GM21423 (cell line): ENCODE measurements at regions not wholly inside any gene's neighbourhood (a gene's known extent, or its start where the extent isn't known, plus 50 kb on each side); places are given as distances from the start of the nearest gene placed in this dataset.
"Not testable (repeated sequence)": the region's sequence is repeated elsewhere in the genome, so short reads cannot be mapped to it uniquely, and the experiment has no call there.

Experiments
- ATAC-seq: cut with Tn5 transposase; IDR thresholded peaks from one replicate; pipeline ENCODE4 v1.9.1; 2021; ENCODE audit warnings: mild to moderate bottlenecking, moderate library complexity; ENCODE audit not compliant: unreplicated experiment

DNA sequence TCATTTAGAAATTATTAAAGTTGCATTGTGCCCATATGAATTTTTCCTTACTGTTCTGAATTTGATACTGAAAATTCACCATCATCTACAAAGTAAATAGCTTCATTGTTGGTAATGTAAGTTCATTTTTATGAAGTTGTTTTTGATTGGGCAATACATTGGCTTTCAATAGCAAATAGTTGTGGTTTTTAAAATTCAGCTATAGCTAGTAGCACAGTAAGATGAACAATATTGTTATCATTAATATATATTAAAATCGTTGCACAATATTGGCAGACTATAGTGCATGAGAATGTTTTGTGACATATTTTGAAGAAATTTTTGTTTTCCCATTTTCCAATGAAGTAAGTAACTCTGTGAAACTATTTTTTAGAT lies 575.0 kb downstream of the PRKD1 start:
- no peak for ATAC-seq

DNA sequence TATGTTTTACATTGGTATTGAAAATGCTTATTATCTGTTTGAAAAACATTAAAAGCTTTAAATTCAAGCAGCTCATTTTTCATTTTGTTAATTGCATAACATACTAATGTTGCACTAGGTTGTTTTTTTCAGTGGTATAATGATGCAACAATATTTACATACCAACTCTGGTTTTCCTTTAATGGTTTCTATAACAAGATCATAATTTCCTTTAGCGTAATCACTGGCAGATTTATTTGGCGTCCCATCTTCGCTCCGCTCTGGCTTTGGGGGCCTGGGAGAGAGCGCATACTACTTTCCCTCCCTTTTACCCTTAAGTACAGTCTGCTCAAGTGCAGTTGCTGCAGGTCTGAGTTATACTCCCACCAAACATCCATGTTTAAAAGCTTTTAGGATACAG lies 574.1 kb downstream of the PRKD1 start:
- ATAC-seq, result no peak

DNA sequence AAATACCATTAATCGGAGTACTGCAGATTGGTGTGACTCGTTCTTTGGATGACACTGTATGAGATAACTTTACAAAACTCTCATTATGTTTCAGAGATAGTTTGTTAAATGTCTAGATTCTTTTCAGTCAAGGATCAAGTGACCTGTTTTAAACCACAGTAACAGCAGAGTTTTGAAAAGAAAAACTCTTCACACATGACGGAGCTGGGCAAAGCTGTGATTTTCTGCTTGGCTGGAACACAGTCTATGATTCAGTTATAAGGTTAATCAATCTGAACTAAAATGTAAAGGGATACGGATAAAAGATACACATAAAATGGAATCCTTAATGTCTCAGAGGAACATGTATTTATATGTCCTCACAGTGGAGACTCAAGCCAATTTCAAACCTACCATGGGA lies 573.2 kb downstream of the PRKD1 start:
- no peak for ATAC-seq

DNA sequence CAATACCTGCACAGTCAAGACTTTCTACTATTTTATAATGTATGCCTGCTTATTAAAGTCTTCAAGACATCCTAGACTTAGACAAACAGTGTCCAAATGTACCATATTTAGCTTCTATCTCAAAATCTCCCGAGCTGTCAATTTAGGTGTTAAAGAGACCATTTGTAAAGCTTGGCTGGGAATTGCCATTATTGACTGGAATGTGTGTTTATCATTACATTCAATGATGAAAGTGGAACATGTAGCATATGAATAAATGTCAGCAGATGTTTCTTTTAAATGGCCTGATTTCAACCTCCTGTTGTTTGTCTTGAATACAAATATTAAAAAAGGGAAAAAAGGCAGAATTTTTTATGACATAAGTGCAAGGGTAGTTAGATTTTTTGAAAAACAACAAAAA lies 572.3 kb downstream of the PRKD1 start:
- ATAC-seq, result no peak

DNA sequence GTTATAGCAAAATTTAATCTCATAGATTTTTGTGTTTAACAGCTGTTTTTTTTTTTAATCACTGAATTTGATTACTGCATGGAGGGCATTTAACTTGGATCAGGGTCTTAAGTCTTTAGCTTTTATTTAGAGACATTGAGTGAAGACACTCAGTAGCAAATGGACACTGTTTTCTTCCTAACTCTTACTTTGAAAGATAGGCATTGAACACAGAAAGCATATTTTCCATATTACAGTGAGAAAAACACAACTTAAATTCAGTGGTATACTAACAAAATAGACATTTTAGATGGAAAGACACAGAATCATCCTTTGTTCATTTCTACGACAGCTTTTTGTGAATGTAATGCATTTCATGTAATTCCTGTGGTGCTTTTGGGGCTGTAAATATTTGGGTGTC lies 571.8 kb downstream of the PRKD1 start:
- no peak for ATAC-seq

DNA sequence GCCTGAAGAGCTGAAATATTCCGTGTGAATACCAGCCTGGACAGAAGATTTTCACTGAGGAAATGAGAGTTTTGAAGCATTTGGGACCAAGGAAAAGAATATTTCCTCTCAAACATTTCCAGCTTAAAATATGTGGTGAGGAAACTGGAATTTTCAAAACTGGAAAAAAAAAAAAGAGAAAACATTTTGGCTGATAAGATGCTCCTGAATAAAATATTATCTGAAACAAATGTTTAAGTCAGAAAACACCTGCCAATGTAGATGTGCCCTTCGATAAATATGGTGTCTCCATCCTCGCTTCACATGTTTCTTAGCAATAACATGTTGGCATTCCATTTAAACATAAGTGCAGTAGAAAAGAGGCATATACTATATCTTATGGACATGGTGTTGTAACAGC lies 567.0 kb downstream of the PRKD1 start:
- no peak for ATAC-seq

DNA sequence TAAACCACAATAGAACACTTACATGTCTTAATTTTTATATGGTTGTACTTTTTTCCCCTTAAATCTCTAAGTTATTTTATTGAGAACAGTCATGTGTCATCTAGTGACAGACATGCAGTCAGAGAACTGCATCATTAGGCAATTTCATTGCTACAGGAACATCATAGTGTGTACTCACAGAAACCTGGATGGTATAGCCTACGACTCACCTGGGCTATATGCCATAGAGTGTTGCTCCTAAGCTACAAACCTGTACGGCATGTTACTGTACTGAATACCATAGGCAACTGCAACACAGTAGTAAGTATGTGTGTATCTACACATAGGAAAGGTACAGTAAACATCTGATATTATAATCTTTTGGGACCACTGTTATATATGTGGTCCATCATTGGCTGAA lies 557.6 kb downstream of the PRKD1 start:
- ATAC-seq, result no peak

DNA sequence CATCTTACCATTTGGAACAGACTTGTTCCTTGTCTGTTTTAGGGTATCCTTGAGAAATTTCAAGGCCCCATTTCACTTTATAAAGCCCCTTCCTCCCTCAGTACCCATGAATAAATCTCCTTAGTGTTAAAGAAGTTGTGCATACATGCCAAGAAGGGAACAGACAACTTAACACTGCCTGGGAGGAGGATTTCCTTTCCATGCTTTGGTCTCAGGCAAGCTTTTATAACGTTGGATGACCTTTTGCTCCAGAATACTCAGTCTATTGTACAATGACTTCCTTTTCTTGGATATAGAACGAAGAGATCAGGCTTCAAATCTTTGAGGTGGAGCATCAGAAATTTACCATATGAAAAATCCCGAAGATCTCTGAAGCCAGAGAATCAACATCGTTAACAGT lies 551.4 kb downstream of the PRKD1 start:
- no peak for ATAC-seq

DNA sequence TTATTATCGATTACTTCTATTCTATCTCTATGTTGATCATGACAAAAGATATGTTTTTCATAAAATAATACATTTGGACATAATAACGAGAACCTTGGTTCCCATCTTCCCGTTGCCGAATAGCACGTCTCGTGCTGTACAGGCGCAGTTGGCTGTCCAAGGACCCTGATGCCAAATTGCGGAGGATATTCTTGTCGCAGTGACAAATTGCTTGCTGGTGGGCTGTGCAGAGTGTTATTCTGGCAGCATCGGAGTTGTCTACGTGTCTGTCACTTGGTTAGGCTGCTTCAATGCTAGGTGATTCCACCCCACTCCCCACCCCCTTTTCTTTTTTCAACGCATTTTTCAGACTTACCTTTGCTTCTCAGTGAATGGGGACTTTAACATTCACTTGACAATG lies 546.8 kb downstream of the PRKD1 start:
- ATAC-seq, result no peak

DNA sequence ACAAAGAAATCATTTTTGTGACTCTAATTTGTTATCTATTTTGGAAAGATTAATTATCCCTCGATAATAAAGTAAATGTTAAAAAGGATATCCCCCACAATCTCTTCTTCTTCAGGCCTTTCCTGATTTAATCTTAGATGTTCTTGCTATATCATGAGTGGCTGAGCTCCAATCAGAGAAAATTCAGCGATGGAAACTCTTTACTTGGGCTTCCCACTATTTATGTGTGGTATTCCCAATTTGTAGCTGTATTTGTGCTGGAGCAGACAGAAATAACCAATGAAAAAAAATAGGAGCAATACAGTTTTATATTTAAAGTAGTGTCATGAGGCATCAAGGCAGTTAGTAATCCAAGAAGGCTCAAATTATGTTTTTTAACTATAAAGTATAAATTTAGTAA lies 539.1 kb downstream of the PRKD1 start:
- no peak for ATAC-seq

DNA sequence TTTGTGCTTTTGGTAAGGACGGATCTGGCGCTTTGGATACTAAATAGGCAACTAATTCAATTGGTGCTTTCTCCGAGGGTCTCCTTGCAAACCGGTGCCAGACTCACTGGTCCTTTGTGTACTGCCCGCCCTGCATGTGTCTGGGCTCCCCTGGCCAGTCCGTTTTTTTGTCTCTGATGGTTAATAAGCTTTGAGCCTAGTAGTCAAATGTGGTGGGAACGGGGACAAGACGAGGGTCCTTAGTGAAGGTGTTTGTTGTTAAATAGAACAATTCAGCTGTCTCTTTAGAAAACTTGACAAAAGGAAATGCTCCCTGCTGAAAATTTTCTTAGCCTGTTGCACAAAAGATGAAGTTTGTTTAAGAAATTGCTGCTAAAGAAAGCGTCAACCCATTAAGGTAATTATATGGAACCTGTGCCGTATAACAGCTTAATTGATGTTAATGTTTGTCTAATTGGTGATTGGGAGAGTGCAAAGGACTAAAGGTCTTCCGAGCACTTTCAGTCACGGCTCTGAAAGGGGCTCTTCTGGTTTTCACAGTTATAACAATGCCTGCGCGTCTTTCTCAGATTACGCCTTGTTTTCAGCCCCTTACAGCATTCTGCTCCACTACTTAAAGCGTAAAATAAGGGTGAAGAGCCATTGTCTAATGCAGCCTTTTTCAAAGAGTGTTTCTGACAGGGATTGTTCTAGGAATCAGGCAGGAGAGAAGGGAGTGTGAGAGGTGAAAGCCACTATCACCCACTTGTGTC lies 537.4 kb downstream of the PRKD1 start:
- ATAC-seq, result no peak

DNA sequence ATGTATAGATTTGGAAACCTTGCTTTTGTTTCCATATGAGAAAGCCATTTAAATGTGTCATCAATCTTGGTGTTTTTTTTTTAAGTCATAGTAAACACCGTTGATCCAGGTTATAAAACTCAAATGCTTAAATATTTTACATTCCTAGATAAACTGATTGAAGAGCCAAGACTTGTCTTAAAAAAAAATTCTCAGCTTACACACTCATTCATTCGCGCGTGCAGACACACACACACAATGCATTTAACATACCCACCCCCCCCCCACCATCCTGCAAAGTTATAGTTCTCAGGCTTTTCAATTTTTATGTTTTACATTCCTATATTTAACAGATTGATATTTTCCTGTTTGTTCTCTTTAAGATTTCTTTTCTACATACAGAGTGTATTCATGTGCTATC lies 536.4 kb downstream of the PRKD1 start:
- no peak for ATAC-seq

DNA sequence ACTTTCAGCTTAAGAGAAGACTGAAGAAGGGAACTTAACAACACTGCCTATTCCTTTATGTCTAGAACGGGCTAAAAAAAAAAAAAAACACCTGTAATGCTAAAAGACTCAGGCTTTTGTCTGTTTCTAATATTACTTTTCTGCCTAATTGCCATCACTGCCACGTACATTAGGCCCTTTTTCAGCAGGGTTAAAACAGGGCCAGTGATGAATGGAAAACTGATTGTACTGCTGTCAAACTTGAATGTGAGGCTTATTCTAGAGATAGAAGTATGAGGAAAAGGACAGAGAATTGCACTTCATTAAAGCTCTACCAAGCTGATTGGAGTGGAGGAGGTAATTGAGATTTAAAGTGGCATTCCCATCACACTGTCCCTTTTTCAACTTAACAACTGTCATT lies 535.8 kb downstream of the PRKD1 start:
- ATAC-seq, result no peak

DNA sequence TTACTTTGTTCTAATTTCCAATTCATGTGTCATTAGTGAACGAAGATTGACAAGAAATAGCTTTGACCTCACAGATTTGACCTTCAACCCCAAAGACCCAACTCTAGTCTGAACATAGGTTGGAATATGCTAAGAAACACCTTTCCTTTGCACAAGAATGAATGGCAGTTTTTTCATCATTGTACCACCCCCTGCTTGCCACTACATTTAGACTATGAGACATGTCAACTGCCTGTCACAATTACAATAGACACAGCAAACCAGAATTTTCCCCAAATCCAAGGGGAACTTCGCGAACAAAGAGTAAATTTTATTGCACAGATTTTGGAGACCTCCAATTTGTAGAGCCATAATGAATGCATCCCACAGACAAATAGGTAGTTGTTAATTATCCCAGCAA lies 535.4 kb downstream of the PRKD1 start:
- ATAC-seq, result no peak

DNA sequence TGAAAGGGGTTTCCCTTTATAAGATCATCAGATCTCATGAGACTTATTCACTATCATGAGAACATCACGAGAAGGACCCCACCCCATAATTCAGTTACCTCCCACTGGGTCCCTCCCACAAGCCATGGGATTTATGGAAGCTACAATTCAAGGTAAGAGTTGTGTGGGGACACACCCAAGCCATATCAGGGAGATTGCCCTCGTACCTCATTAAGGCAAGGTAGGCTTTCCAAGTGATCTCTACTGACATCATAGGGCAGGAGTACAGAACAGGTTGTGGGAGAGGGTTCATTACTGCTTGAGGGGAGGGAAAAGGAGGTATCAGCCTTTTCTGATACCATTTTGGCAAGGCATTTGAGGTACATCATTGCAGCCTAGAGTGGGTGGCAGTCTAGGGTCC lies 524.6 kb downstream of the PRKD1 start:
- ATAC-seq, result no peak

DNA sequence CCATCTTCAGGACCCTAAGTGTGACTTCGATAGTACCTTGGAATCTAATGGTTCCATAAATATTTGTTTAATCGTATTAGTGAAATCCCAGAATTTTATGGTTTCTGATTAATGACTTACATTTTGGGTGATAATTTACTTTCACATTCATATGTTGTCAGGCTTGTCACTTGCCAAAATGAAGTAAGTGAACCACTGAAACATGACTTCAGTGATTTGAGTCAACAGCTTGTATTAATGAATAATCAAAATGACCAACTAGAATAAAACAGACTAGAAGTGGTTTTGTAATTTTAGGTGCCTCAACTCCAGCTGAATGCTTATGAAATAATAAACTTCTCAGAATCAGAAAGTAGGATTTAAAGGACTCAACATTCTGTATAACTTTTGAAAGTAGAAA lies 517.1 kb downstream of the PRKD1 start:
- ATAC-seq, result peak; percentile 62

DNA sequence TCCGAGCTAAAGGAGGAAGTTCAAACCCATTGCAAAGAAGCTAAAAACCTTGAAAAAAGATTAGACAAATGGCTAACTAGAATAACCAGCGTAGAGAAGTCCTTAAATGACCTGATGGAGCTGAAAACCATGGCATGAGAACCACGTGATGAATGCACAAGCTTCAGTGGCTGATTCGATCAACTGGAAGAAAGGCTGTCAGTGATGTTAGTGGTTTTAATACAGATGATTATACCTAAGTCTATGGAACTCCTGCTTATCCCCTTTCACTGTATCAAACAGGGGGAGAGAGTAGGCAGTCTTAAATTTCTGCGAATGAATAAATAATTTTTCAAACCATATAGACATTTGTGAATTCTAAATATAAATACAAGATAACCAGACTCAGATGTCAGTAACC lies 512.7 kb downstream of the PRKD1 start:
- not testable (repeated sequence) for ATAC-seq

DNA sequence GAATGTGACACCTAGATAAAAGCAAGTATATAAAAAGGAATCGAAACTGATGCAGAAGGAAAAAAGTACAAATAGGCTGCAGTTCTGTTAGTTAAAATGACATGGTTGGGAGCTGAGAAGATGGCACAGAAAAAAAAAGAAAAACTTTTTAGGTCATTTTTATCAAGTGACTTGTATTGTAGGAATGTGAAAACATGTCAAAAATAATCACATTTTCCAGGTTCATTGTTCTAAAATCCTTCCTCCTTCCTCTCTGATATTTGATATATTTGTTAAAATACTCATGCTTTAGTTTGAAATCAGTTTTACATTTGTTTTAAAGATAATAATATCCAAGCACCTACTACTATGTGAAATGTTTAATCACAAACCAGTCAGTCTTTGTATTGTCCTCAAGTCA lies 507.9 kb downstream of the PRKD1 start:
- no peak for ATAC-seq

DNA sequence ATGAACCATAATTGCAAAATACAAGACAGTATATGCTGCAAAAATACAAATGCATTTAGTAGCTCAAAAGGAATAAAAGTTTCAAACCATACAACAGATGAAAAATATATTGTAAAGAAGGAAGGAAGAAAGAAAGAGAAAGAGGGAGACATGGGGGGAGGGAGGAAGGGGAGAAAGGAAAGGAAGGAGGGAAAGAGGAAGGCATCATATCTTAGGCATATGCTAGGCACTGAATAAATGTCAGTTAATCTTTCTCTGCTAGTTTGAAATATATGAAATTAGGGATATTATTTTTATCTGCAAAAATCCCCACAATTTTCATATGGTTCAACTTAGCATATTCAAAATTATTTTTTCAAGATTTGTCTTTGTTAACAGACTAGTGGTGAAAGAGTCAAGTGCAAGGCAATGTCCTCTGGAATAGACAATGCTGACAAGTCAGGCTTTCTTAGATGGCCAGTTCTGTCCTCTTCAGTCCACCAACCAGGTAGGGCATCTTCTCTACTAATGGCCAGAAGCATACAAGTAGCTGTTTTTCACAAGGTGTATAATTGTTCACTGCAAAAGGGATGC lies 506.4 kb downstream of the PRKD1 start:
- no peak for ATAC-seq

DNA sequence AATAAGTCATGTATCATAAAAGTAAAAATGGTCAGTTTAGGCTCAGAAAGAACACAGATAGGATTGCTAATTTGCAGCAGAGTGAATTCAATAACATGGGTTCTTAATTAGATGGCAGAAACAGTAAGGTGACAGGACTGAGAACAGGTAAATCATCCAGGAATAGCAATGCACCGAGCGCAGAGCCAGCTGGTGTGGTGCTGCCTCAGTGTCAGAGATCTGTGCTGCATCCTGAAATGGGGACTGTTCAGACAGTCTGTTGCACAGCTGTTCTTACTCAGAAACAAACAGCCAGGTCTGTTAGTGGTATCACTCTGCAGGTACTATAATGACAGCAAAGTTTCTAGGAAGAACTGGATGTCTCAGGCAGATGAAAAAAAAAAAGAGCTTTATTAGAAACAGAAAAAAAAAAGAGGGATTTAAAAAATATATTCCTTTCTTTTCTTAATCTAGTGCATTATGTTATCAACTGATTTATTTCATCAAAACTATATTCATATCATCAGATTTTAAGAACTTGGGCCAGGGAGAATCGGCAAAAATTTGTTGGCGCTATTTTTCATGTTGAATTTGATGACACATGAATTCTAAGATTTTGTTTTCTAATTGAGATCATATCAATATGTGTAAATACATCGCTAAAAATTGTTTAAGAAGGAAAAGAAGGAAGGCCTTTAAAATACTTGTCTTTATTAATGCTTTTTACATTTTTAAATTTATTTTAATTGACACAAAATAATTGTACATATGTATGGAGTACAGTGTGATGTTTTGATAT lies 501.8 kb downstream of the PRKD1 start:
- ATAC-seq, result no peak

DNA sequence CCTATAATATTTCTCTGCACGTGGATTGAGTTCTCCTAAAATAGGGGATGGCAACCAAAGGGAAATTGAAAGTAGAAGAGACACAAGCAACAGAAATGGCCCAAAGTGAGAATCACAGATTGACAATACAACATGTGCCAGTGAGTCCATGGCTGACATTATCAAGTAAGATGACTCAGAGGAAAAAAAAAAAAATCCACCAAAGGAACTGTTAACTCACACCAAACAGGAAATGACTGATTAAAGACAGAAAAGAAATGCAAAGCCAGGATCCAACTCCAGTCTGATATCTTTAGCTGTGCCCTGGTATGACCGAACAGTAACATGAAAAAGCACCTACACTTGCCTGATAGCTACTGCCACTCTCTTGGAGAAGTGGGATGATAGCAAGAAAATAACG lies 485.0 kb downstream of the PRKD1 start:
- no peak for ATAC-seq

DNA sequence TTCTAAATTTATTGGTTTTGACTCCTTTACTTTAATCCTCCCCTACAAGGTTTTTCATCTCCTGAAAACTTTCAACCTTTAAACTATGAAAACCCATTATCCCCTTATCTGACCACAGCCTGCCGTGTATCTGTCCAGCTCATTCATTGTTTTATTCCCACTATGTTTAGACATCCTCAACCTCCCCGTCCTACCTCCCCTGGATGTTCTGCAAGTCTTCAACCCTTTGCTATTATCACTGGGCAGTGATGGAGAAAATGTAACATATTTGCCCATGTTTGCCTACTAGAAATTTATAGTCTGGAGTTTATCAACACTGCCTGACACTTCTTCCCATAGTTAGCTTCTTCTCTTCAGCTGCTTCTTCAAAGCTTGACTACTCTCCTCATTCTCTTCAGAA lies 483.4 kb downstream of the PRKD1 start:
- no peak for ATAC-seq
